Gastrocnemius medialis (tissue), 4 donors: ENCODE measurements at regions not wholly inside any gene's neighbourhood (a gene's known extent, or its start where the extent isn't known, plus 50 kb on each side); places are given as distances from the start of the nearest gene placed in this dataset.

Experiments
- CTCF ChIP-seq, 5 experiments: fragments of 450-650 bp in 3 of 5; fragments of 200-600 bp in 2 of 5; sonication (generic) in 2 of 5; IDR thresholded peaks in 4 of 5; conservative IDR thresholded peaks in 1 of 5; 1 replicate in 4 of 5; 2 replicates in 1 of 5; pipeline ENCODE4 v1.5.1; 2016 to 2019; ENCODE audit warnings: antibody characterized with exemption in 5 of 5, mild to moderate bottlenecking in 3 of 5, moderate library complexity in 3 of 5
- POLR2A ChIP-seq, 2 donors: fragments of 450-650 bp; IDR thresholded peaks; one replicate each; pipeline ENCODE4 v1.6.1; 2017; ENCODE audit warnings: antibody characterized with exemption in 2 of 2, mild to moderate bottlenecking in 2 of 2, moderate library complexity in 2 of 2

DNA sequence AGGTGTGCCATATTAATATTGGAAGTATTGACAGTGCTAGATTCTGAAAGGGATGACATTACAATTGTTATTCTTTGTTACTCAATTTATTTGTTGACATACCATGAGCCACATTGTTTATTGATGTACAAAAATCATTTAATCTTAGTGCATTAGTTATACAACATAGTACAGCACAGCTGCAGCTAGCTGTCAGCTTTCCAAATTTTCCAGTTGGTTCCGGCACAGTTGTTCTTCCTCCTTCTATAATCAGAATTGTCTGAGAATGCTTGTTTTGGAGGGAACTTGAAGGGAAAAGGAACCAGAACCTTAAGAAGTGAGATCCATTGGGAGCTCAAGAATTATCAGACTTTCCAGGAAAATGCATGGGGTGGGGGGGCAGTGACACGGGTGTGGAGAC lies 281.4 kb downstream of the ZIC3 start:
- TF ChIP-seq CTCF (IDR thresholded peaks at IDR 0.05 in 4 of 5, conservative IDR thresholded peaks at IDR 0.05 in 1 of 5) (no peak), POLR2A (IDR thresholded peaks at IDR 0.05) (no peak)
